KMS-11 (cell line): ENCODE measurements at regions not wholly inside any gene's neighbourhood (a gene's known extent, or its start where the extent isn't known, plus 50 kb on each side); places are given as distances from the start of the nearest gene placed in this dataset.

Experiments
- H2AFZ ChIP-seq: fragments of 200-600 bp; sonication (generic); 2 replicates; pipeline ENCODE4 v1.6.1; 2016; ENCODE audit warnings: antibody characterized with exemption, mixed run types, low read depth
- H3K27ac ChIP-seq: fragments of 200-600 bp; sonication (generic); 2 replicates; pipeline ENCODE4 v1.6.1; 2016; ENCODE audit warnings: mild to moderate bottlenecking, mixed run types
- H3K27me3 ChIP-seq: fragments of 200-600 bp; sonication (generic); 2 replicates; pipeline ENCODE4 v1.6.1; 2017; ENCODE audit warnings: mild to moderate bottlenecking, low read depth, mixed run types, moderate library complexity; ENCODE audit not compliant: insufficient read depth
- H3K36me3 ChIP-seq: fragments of 200-600 bp; sonication (generic); 2 replicates; pipeline ENCODE4 v1.6.1; 2017; ENCODE audit warnings: mild to moderate bottlenecking, mixed run types; ENCODE audit not compliant: insufficient read depth
- H3K4me1 ChIP-seq: fragments of 200-600 bp; sonication (generic); 2 replicates; pipeline ENCODE4 v1.6.1; 2016; ENCODE audit warnings: mild to moderate bottlenecking, low read depth, mixed run types; ENCODE audit not compliant: poor library complexity, severe bottlenecking
- H3K4me2 ChIP-seq: fragments of 200-600 bp; sonication (generic); 2 replicates; pipeline ENCODE4 v1.7.0; 2016; ENCODE audit warnings: mild to moderate bottlenecking, mixed run types
- H3K4me3 ChIP-seq: fragments of 200-600 bp; sonication (generic); IDR thresholded peaks from 2 replicates; pipeline ENCODE4 v1.6.1; 2017; ENCODE audit warnings: low read depth, low read length, mixed read lengths; ENCODE audit not compliant: insufficient read depth
- H3K79me2 ChIP-seq: fragments of 200-600 bp; sonication (generic); 2 replicates; pipeline ENCODE4 v1.6.1; 2016; ENCODE audit warnings: low read depth, mixed run types; ENCODE audit not compliant: insufficient read depth
- H3K9ac ChIP-seq: fragments of 200-600 bp; sonication (generic); 2 replicates; pipeline ENCODE4 v1.6.1; 2016; ENCODE audit warnings: mild to moderate bottlenecking, mixed run types
- H4K20me1 ChIP-seq: fragments of 200-600 bp; sonication (generic); 2 replicates; pipeline ENCODE4 v1.6.1; 2016; ENCODE audit warnings: mild to moderate bottlenecking, mixed run types; ENCODE audit not compliant: insufficient read depth
- TF ChIP-seq, protein P1 (sequence below): fragments of 200-600 bp; sonication (generic); conservative IDR thresholded peaks from 2 replicates; pipeline ENCODE4 v1.6.1; 2017; ENCODE audit warnings: low read depth, mild to moderate bottlenecking, antibody characterized with exemption, low read length, moderate library complexity, mixed read lengths

DNA sequence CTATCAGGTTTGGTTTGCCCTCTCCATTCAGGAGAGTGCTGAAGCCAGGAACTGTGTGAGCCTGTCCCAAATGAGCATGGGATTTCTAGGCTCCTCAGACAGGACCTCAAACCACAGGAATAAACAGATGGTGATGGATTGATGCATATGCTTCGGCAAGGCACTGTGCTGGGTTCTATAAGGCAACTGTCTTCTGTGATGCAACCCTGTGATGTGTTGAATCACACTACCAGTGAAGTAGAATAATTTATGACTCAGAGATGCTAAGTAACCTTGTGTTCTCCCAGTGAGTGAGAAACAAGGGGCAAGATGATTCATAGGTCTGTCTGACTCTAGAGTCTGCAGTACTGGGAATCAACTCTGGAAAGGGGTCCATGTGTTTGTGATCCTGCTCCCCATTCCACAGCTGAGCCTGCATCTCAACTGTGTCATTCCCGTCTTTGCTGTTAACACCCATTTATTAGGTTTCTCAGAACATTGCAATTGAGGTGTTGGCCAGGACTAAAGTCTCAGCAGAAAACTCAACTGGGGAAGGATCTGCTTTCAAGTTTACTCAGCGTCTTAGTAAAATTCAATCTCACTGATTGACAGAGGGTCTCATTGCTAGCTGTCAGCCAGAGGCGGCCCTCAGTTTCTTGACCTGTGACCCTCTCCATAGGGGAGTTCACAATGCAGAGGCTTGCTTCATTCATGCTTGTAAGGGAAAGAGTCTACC is 510.1 kb upstream of the CFAP20DC start:
- Histone ChIP-seq H3K4me3 (no peak overlapping the region), H3K36me3 (no peaks in the 10 kb centered on the region), H4K20me1 (no peaks in the 10 kb centered on the region), H3K4me1 (no peaks in the 10 kb centered on the region), H3K27ac (no peak overlapping the region), H2AFZ (no peak overlapping the region), H3K27me3 (no peaks in the 10 kb centered on the region), H3K79me2 (no peaks in the 10 kb centered on the region), H3K4me2 (no peak overlapping the region), H3K9ac (no peak overlapping the region)
- TF ChIP-seq, protein P1, sequence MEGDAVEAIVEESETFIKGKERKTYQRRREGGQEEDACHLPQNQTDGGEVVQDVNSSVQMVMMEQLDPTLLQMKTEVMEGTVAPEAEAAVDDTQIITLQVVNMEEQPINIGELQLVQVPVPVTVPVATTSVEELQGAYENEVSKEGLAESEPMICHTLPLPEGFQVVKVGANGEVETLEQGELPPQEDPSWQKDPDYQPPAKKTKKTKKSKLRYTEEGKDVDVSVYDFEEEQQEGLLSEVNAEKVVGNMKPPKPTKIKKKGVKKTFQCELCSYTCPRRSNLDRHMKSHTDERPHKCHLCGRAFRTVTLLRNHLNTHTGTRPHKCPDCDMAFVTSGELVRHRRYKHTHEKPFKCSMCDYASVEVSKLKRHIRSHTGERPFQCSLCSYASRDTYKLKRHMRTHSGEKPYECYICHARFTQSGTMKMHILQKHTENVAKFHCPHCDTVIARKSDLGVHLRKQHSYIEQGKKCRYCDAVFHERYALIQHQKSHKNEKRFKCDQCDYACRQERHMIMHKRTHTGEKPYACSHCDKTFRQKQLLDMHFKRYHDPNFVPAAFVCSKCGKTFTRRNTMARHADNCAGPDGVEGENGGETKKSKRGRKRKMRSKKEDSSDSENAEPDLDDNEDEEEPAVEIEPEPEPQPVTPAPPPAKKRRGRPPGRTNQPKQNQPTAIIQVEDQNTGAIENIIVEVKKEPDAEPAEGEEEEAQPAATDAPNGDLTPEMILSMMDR, result no peak

DNA sequence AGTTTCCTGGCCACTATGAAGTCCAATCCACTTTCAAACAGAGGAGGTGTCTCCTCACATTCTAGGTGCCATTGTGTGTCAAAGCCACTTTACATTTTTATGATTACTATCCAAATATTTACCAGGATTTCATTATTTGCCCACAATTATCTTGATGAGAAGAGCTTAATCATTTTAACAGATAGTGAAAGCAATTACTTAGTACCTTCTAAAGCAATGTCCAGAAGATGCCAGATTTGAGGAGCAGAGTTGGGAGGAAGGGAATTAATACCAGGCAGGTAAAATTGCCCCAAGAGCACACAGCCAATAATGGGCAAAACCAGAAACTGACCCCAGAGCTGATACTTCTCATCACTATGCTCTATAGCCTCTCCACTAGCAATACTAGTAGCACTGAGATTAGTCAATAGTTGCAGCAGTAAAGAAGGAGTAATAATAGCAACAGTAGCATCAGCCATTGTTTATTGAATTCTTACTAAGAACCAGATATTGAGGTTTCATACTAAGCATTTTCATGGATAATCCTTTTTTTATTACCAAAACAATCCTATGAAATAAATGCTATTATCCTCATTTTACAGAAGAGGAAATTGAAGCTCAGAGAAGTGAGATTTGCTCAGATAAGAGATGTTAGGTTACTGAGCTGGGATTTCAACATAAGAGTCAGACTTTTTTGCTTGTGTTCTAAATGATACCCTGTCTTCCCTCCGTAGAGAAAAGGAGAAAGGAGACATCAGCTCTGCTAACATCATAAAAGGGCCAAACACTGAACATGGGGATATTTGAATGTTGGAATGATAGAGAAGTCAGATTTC is 509.3 kb upstream of the CFAP20DC start:
- no peak overlapping the region for H3K4me3 ChIP-seq
- no peaks in the 10 kb centered on the region for H3K4me1 ChIP-seq
- no peak overlapping the region for H2AFZ ChIP-seq
- no peak overlapping the region for H3K27ac ChIP-seq
- no peaks in the 10 kb centered on the region for H4K20me1 ChIP-seq
- no peak overlapping the region for H3K4me2 ChIP-seq
- no peaks in the 10 kb centered on the region for H3K36me3 ChIP-seq
- no peaks in the 10 kb centered on the region for H3K27me3 ChIP-seq
- no peaks in the 10 kb centered on the region for H3K79me2 ChIP-seq
- TF ChIP-seq, protein P1, result no peak
- H3K9ac ChIP-seq, result no peak overlapping the region

DNA sequence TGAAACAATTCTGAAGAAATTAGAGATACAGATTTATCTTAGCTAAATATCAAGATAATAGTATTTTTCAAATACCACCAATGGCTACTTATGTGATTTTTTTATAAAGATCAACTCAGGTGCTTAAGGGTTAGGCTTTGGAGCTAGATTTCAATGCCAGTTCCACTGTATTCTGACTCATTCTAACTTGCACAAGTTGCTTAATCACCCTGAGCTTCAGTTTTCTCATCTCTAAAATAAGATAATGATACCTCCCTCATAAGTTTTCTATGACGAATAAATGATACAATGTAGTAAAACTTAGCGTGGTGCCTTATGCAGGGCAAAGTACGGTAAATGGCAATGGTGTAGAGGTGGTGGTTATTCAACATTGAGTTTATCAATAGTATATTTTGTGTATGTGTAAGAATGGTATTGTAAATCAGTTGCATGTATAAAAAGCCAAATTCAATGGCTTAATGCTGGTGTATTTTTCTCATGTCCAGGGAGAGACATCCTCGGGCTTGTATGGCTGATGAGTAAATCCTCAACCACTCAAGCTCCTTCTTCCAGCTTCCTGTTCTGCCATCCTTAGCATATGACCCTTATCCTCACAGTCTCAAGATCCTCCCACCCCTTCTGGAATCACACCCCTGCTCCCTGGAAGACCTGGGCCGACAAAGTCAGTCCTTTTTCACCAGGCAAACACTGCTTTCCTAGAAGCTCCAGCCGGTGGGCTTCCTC is 505.9 kb upstream of the CFAP20DC start:
- Histone ChIP-seq H3K9ac (no peak overlapping the region), H3K4me2 (no peak overlapping the region), H3K27ac (no peak overlapping the region), H3K27me3 (no peaks in the 10 kb centered on the region), H3K4me3 (no peak overlapping the region), H3K79me2 (no peaks in the 10 kb centered on the region), H2AFZ (no peak overlapping the region), H3K36me3 (no peaks in the 10 kb centered on the region), H4K20me1 (no peaks in the 10 kb centered on the region), H3K4me1 (no peaks in the 10 kb centered on the region)
- TF ChIP-seq, protein P1, result no peak

DNA sequence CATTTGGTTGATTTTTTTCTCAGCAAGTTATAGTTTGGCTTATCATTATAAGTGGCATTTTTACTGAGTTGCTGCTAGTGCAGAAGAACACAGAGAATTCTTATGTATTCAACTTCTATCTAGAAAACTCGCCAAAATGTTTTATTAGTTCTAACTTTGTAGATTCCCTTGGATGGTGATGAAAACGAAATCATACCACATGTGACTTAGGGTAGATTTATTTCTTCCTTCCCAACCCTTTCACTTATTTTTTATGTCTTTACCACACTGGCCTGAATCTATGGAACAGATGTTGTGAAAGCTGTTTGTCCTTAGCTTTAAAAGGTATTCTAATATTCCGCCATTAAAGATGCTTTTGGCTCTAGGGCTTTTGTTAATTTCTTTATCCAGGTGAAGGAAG is 503.3 kb upstream of the CFAP20DC start:
- no peak overlapping the region for H3K27ac ChIP-seq
- no peak overlapping the region for H3K9ac ChIP-seq
- no peaks in the 10 kb centered on the region for H3K79me2 ChIP-seq
- TF ChIP-seq, protein P1, result no peak
- H3K36me3 ChIP-seq, result no peaks in the 10 kb centered on the region
- H3K4me1 ChIP-seq, result no peaks in the 10 kb centered on the region
- H4K20me1 ChIP-seq, result no peaks in the 10 kb centered on the region
- H3K27me3 ChIP-seq, result no peaks in the 10 kb centered on the region
- no peak overlapping the region for H2AFZ ChIP-seq
- H3K4me2 ChIP-seq, result no peak overlapping the region
- no peak overlapping the region for H3K4me3 ChIP-seq
